ENCODE measurements at regions not wholly inside any gene's neighbourhood (a gene's known extent, or its start where the extent isn't known, plus 50 kb on each side); places are given as distances from the start of the nearest gene placed in this dataset. TPM values are rescaled to one million over a fixed set of nuclear protein-coding genes. Genes with fewer than 3 reads are reported as not detected.

DNA sequence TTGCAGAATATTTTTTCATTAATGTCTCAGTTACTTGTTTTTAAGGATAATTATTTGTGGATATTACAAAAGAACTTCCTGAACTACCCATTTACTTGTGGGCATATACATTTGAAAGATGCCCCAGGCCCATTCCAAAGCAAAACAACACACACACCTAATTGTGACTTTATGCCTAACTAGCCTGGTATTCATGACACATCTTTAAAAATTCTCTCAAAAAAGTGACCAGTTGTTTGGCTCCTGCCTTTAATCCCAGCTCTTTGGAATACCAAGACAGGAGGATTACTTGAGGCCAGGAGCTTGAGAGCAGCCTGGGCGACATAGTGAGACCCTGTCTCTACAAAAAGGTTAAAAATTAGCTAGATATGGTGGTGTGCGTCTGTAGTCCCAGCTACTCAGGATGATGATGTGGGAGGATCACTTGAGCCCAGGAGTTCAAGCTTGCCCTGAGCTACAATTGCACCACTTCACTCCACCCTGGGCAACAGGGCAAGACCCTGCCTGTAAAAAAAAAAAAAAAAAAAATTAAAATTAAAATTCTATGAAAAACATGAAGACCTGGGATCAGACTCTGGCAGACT lies 51.7 kb upstream of the SLC4A7 start:
- H3K4me3 ChIP-seq (ENCODE audit: low read depth, low read length) = no peak overlapping the region
- TF ChIP-seq, protein P1, sequence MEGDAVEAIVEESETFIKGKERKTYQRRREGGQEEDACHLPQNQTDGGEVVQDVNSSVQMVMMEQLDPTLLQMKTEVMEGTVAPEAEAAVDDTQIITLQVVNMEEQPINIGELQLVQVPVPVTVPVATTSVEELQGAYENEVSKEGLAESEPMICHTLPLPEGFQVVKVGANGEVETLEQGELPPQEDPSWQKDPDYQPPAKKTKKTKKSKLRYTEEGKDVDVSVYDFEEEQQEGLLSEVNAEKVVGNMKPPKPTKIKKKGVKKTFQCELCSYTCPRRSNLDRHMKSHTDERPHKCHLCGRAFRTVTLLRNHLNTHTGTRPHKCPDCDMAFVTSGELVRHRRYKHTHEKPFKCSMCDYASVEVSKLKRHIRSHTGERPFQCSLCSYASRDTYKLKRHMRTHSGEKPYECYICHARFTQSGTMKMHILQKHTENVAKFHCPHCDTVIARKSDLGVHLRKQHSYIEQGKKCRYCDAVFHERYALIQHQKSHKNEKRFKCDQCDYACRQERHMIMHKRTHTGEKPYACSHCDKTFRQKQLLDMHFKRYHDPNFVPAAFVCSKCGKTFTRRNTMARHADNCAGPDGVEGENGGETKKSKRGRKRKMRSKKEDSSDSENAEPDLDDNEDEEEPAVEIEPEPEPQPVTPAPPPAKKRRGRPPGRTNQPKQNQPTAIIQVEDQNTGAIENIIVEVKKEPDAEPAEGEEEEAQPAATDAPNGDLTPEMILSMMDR (IDR thresholded peaks at IDR 0.05; ENCODE audit: insufficient read depth, low read length) = no peak

DNA sequence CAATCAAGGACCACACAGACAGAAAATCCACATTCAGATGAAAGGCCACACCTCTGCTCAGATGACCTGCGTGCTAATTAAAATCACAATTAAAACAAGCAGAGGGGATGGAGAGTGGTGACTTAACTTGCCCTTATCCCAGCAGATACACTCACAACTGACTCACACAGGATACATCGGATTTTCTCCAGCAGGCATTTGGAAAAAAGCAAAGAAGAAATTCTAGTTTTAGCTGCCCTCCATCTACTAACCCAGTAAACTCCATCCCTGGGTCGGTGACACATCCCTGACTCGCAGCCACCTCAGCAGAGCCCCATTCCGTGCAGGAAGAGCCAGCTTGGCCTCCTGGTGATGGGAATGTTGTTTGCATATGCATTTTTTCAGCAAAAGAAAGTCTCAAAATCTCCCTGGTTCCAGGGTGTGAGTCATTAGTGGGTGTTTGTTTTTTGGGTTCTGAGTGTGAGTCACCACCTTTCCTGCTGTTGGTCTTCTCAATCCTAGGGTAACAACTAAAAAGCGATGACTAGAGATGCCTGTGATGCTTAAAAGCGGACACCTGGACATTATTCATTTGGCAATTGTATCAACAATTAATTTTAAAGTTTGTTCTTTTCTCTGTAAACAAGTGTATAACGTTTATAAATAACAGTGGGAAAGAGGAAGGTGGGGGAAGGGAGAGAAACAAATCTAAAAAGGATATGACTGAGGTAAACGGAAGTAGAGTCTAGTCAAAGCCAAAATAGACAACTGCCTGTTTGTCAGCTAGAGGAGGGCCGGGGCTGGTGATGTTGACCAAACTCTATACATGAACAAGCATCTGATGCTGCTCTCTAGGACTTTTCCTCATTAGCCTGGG lies 49.8 kb upstream of the SLC4A7 start:
- TF ChIP-seq, protein P1 (IDR thresholded peaks at IDR 0.05; ENCODE audit: insufficient read depth, low read length) = peak; percentile 83
- H3K4me3 ChIP-seq (ENCODE audit: low read depth, low read length) = no peak overlapping the region
- peak; percentile 99 for DNase-seq (ENCODE audit: low read depth)

More for the DNA sequence above, 51.7 kb upstream of the SLC4A7 start:
- DNase-seq (ENCODE audit: low read depth) = peak; percentile 60

Small RNA genes in the stretch of these regions (small RNA-seq; reads per million reads assigned to genes)
- not detected for gene AC098614.2
- not detected for gene RF00019
